T-helper 22 cell (primary cell): ENCODE measurements at regions not wholly inside any gene's neighbourhood (a gene's known extent, or its start where the extent isn't known, plus 50 kb on each side); places are given as distances from the start of the nearest gene placed in this dataset.
"Not testable (repeated sequence)": the region's sequence is repeated elsewhere in the genome, so short reads cannot be mapped to it uniquely, and the experiment has no call there.

Source experiments
- DNase-seq: peaks from one replicate; pipeline ENCODE4 v3.0.0-alpha.2; 2020; ENCODE audit warnings: low read depth

GRCh38 chr14:101616202-101616601 is 54.9 kb downstream of the DIO3 start:
- no peak for DNase-seq

GRCh38 chr14:101619484-101619883 is 58.2 kb downstream of the DIO3 start:
- no peak for DNase-seq

- DNase-seq = no peak
Measured at GRCh38 chr14:101620031-101620788, 58.9 kb downstream of the DIO3 start.

- DNase-seq = no peak
Measured at GRCh38 chr14:101620821-101621785, 59.8 kb downstream of the DIO3 start.

- no peak for DNase-seq
Measured at GRCh38 chr14:101622251-101623076, 61.2 kb downstream of the DIO3 start.

- DNase-seq = no peak
Measured at GRCh38 chr14:101623077-101623372, 61.7 kb downstream of the DIO3 start.

- DNase-seq = no peak
Measured at GRCh38 chr14:101623685-101624444, 62.6 kb downstream of the DIO3 start.

GRCh38 chr14:101624536-101624935 is 63.2 kb downstream of the DIO3 start:
- DNase-seq = no peak

- no peak for DNase-seq
Measured at GRCh38 chr14:101625336-101626097, 64.2 kb downstream of the DIO3 start.

GRCh38 chr14:101626331-101626730 is 65.0 kb downstream of the DIO3 start:
- DNase-seq = no peak

- DNase-seq = no peak
Measured at GRCh38 chr14:101627915-101628262, 66.6 kb downstream of the DIO3 start.

- peak; percentile 43 for DNase-seq
Measured at GRCh38 chr14:101628471-101628966, 67.2 kb downstream of the DIO3 start.

- no peak for DNase-seq
Measured at GRCh38 chr14:101628975-101629374, 67.7 kb downstream of the DIO3 start.

- DNase-seq = no peak
Measured at GRCh38 chr14:101630056-101630965, 69.0 kb downstream of the DIO3 start.

GRCh38 chr14:101631199-101631598 is 69.9 kb downstream of the DIO3 start:
- DNase-seq = no peak

GRCh38 chr14:101631970-101632369 is 70.7 kb downstream of the DIO3 start:
- DNase-seq = not testable (repeated sequence)

GRCh38 chr14:101632520-101632919 is 71.2 kb downstream of the DIO3 start:
- DNase-seq = no peak

GRCh38 chr14:101633276-101633675 is 72.0 kb downstream of the DIO3 start:
- DNase-seq = no peak

- DNase-seq = no peak
Measured at GRCh38 chr14:101634202-101634849, 73.0 kb downstream of the DIO3 start.
